Right ventricle myocardium superior (tissue), 1 donor: ENCODE measurements at regions not wholly inside any gene's neighbourhood (a gene's known extent, or its start where the extent isn't known, plus 50 kb on each side); places are given as distances from the start of the nearest gene placed in this dataset.
A peak's percentile ranks its signal among the peaks of the same experiment; 100 is the strongest.
"Not testable (repeated sequence)": the region's sequence is repeated elsewhere in the genome, so short reads cannot be mapped to it uniquely, and the experiment has no call there.

Experiments
- ATAC-seq: fragments of 200-7000 bp; cut with Tn5 transposase; one replicate; pipeline ENCODE4 v1.9.1; 2020; ENCODE audit warnings: mild to moderate bottlenecking; ENCODE audit not compliant: poor library complexity
- DNase-seq: peaks from one replicate; pipeline ENCODE4 v3.0.0-alpha.2; 2020
- intact Hi-C: fragments of 100-400 bp; cut with DNase I; formaldehyde crosslinking; loops from one replicate; pipeline ENCODE4 v1.11.2; 2022
- donor health status: DM: no; HTN: yes; CAD: no; lungs with severe emphysema.

DNA sequence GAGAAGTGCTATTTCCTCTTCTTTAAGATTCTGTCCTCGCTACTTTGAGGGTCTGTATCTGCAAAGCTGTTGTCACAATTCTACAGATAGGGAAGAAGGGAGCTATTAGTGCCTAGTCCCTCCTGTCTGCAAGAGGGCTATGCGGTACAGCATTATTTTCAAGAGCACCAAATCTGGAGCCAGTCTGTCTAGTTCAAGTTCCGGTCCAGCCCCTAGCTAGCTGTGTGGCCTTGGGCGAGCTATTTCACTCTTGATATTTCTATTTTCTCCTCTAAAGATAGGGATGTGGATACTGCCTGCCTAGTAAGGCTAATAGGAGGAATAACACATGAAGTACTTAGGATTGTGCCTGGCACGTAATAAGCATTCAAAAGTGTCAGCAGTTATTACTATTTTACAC lies 272.4 kb downstream of the KCNE4 start:
- no peak for DNase-seq
- no peak for ATAC-seq
- intact Hi-C loops: no loop called here

DNA sequence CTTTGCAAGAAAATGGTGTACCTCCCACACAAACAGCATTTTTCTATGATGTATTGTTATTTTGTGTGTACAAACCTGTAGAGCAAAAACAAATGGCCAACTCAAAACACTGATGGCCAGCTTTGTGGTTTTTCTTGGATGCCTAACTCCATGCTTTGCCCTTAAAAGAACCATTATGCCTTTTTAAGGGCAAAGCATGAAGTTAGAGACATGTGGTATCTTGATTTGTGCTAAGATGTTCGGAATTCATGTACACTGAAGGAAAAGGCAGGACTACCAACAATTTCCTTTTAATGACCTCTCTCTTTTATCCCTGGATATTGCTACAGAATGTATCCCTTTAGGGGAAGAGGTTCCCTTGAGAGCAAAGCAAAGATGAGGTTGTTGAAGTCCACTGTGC lies 273.6 kb downstream of the SCG2 start:
- DNase-seq (no peak), ATAC-seq (no peak)
- intact Hi-C loops: no loop called here

DNA sequence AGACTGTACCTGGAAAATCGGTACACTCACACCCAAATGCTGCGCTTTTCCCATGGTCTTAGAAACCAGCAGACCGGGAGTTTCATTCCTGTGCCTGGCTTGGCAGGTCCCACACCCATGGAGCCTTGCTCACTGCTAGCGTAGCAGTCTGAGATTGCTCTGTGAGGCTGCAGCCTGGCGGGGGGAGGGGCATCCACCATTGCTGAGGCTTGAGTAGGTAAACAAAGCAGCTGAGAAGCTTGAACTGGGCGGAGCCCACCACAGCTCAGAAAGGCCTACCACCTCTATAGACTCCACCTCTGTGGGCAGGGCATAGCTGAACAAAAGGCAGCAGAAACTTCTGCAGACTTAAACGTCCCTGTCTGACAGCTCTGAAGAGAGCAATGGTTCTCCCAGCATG lies 271.4 kb downstream of the SCG2 start:
- DNase-seq, intact Hi-C loops, ATAC-seq: not testable (repeated sequence)

DNA sequence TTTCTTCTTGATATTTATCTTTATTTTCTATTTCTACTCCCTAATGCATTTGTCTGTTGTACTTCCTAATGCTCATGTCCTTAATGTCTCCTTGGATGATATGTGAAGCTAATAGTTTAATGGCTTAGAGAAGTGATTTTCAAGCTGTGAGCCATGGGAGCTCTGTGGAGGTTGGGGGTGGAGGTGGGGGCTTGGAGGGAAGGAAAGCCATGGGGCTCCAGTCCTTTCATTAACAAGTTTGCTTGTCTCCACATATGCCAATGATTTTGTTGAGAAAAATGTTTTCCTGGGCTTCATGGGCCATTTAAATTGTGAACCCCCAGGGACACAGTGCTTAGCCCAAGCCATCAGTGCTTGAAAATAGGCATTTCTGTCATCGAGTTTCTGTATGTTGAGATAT lies 264.1 kb downstream of the SCG2 start:
- ATAC-seq (no peak), DNase-seq (no peak)
- intact Hi-C loops: no loop called here

DNA sequence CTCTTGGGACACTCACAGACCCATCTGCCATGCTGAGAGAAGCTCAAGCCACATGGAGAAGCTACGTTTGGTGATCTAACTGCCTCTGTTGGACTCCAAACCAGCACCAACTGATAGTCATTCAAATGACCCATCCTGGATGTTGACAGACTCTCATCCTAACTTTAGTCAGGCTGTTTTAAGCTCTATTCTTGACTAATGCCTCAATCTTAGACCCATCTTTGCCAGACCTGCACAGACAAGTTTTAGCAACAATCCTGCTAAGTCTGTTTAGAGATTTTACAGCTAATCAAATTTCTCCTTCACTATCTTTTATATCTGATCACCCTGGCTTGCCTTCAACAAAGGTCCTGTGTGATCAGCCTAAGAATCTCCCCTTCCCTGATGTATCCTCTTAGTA lies 245.1 kb downstream of the SCG2 start:
- DNase-seq: no peak
- ATAC-seq: no peak
- intact Hi-C loops: no loop called here

DNA sequence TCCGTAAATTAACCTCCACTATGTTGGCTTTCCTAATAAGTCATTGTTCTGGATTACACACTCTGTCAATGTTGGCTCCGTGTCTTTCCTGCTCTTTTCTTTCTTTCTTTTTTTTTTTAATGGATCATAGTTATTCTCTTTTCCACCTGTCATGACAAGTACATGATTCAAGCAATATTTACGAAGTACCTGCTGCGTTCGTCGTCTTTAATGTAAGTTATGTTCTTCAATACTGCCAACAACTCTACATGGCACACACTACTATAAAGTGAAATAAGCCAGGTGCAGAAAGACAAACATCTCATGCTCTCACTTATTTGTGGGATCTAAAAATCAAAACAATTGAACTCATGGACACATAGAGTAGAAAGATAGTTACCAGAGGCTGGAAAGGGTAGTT lies 239.1 kb downstream of the SCG2 start:
- no peak for DNase-seq
- intact Hi-C loops: no loop called here
- ATAC-seq: no peak

DNA sequence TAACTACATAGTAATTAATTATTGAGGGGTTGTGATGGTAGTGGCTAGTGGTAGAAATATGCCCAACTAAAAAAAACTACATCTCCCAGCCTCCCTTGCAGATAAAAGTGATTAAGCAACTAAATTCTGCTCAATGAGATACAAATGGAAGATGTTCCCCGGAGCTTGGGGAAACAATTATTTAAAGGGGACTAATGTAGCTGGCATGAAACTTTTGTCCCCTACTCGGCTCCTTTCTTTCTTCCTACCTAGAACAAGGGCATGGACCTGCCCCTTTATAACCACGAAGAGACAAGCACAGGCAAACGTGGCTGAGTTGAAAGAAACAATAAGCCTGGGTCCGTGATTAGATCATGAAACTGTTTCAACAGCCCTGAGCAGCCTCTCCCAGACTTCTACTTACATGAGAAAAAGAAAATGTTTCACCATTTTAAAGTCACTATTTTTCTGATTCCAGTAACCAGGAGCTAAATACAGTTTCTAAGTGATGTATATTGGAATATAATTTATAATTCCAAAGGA lies 236.9 kb downstream of the SCG2 start:
- no peak for DNase-seq
- ATAC-seq: no peak
- intact Hi-C loops: no loop called here

DNA sequence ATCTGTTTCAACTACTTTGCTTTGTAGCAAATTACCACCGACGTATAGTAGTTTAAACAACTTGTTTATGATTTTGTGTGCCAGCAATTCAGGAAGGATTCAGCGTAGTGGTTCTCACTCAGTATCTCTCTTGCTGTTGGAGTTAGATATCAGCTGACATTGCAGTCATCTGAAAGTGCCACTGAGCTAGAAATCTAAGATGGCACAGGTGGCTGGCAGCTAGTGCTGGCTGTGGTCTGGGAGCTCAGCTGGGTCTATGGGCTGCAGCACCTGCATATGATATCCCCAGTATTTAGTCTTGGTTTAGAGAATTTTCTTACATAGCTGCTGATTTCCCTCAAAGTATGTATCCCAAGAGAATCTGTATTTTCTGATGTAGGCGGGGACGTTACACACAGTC lies 235.6 kb downstream of the SCG2 start:
- DNase-seq: no peak
- intact Hi-C loops: no loop called here

DNA sequence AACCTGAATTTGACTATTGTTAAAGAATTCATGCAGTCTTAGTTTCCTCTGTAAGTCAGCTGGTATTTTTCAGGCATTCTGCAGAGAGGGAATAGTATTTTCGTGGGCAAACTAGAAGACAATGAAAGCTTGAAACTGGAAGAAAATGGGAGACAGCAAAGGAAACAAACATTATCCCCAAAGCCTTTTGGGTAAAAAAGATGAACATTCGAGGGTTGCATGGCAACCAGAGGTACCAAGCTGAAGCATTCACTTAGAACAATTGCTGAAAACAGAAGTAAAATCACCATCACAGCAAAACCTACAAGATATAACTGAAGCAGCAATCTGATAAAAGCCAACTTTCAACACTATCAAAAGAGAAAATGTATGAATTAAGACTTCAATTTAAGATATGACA lies 233.7 kb downstream of the SCG2 start:
- no peak for ATAC-seq
- intact Hi-C loops: no loop called here
- DNase-seq: no peak

More for the DNA sequence above, 235.6 kb downstream of the SCG2 start:
- ATAC-seq: no peak

DNA sequence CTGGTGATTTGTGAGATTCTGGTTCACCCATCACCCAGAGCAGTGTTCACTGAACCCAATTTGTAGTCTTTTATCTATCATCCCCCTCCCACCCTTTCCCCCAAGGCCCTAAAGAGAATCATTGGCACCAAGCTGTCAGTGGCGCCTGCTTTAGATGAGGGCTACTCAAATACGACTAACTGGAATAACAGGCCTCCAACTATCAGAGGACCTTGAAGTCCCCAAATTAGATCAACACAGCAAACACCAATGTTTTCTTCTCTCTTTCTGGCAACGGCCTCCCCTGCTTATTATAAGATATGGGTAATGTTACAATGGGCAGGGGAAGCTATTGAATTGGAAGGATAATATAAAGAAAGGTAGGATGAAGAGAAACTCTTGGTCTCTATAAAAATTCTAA lies 232.3 kb downstream of the SCG2 start:
- DNase-seq: no peak
- intact Hi-C loops: no loop called here
- no peak for ATAC-seq

DNA sequence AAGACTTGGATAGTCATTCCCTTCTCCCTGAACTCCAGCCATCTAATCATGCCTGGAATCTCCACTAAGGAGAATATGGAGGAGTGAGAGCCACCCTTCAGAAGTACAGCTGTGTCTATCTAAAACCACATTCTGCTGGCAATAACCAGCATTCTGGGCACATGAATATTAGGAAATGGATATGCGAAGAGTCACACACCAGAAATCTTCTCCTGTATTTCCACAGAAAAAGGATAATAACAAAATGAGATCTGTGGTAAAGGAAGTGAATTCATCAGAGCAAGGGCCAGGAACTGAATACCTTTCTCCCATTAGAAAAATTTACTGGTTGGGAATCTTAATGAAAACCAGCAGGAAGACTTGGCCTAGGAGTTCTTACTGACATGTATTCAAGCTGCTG lies 218.8 kb downstream of the SCG2 start:
- no peak for ATAC-seq
- no peak for DNase-seq
- intact Hi-C loops: no loop called here

DNA sequence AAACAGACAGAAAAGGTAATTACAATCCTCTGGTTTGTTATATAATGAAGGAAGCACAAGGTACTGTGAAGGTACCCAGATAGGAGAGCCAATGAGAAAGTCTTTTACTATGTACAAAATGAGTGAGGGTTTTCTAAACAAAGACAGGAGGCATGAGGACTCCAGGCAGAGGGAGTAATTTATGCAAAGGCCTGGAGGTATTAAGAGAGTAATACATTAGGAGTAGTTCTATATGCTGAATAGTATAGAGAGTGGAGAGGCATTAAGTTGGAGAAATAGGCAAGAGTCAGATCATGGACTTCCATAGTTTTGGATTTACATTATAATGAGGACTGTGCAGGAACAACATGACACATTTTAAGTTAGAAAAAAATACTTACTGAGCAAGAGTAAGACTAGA lies 216.0 kb downstream of the SCG2 start:
- ATAC-seq (no peak), DNase-seq (no peak)
- intact Hi-C loops: no loop called here

DNA sequence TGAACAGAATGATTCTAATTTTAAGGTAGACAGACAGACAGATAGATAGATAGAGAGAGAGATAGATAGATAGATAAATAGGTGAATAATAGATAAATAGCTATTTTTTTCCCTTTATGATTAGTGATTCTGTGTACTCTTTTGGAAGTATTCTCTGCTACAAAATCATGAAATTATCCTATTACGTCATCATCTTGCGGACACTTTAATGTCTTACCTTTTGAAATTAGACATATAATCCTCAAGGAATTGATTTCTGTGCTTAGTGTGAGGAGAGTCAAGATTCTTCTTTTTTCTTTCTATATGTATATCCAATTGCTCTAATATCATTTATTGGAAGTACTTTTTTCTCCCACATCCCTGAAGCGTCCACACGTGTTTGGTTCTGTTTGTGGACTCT lies 215.2 kb downstream of the SCG2 start:
- no peak for ATAC-seq

DNA sequence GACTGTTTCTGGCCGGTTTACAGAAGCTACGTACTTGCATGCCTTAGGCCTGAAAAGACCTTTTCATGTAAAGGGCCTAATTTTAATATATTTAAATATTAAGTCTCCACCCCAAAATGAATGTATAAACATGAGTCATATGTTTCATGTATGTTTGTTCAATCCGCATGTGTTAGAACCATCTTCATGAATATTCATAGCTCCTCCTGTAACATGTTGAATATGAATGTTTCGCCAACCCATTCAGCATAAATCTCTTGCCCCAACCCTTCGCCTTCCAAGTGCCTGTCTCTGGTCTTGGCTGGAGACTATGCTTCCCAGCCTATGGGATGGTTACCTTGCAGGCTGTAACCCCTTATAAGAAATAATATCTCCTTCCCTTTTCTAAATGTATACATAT lies 212.5 kb downstream of the SCG2 start:
- intact Hi-C loops: no loop called here
- DNase-seq (no peak), ATAC-seq (no peak)

More for the DNA sequence above, 215.2 kb downstream of the SCG2 start:
- intact Hi-C loops: no loop called here
- no peak for DNase-seq

DNA sequence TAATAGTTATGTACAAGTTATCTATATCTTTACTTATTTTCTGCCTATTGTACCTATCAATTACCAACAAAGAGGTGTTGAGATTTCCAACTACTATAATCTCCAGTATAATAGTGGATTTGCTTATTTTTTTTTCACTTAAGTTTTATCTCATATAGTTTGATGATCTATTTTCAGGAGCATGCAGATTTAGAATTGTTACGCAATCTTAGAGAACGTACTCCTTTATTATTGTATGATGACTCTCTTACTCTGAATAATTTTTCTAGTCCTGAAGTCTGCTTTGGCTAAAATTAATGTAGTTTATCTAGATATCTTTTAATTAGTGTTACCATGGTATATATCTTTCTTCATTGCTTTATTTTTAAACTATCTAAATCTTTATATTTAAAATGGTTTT lies 205.2 kb downstream of the SCG2 start:
- ATAC-seq (no peak), DNase-seq (no peak)
- intact Hi-C loops: no loop called here

DNA sequence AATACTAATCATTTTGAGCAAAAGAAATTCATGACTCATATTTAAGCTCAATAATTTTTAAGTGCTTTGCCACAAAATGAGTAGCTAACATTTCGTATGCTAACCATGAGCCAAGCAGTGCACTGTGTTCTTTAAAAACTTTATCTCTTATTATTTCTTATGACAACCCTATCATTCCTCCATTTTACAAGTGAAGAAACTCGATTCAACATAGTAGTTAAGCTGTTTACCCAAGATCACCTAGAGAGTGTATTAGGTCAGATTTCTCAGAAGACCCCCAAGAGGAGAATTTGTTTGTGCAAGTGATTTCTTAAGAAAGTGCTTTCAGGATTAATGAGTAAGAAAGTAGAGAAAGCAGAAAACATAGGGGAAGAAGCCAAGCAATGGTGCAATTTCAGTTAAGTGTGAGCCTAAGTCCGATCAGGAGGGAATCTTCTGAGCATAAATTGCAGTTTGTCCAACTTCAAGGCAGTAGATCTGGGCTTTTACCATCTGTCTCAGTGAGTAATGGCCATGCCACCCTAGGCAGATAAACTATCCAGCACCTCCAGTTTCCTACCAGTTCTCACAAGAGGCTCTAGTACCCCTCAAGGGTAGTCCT lies 202.7 kb downstream of the SCG2 start:
- intact Hi-C loops: no loop called here
- no peak for DNase-seq
- ATAC-seq: peak; percentile 46

DNA sequence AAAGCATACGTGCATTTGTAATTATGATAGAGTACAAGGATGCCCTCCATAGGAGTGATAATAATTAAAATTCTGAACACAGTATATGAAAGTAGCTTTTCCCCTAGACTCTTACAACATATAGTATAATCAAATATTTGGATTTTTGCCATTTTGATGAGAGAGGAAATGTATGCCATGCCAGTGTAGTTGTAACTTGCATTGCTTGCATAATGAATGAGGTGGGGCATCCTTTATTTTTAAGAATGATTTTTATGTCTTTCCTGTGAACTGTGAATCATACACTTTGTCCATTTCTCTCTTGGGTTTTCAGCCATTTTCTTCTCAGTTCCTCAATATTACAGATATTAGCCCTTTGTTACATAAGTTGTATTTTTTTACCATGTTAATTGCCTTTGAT lies 197.5 kb downstream of the SCG2 start:
- ATAC-seq: no peak
- no peak for DNase-seq
- intact Hi-C loops: no loop called here

DNA sequence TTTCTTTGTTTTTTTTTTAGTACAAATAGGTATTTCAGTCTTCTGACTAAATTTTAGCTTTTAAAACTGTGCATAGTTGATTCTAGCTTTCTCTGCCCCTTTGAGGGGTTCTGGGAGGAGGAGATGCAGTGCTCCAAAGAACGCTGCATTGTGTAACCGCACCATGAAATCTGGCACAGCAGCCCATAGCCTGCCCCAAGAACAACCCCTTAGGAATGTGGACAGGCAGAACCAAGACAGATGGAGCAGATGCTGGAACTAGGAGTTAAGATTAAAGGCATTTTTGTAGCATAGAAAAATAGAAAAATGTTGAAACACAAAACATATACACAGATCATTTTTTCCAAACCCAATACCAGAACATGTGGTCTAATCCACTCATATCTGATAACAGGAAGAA lies 187.5 kb downstream of the SCG2 start:
- intact Hi-C loops: no loop called here
- DNase-seq: peak; percentile 74
- peak; percentile 93 for ATAC-seq

DNA sequence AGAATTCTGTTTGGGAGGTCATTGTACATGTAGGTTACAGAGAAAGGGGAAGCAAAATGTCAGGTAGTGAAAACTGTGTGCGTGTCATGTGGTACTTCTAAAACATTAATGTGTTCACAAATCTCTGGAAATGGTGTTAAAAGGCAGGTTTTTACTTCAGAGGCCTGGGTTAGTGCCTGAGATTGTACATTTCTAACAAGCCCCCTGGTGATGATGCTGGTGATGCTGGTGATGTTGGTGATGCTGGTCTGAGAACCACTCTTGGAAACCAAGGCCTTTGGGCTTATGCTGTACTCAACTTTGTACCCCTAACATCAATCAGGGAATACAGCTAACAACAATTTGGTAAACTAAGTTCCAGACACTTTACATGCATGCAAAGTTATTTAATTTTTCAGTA lies 187.1 kb downstream of the SCG2 start:
- DNase-seq (no peak), ATAC-seq (no peak)
- intact Hi-C loops: no loop called here

DNA sequence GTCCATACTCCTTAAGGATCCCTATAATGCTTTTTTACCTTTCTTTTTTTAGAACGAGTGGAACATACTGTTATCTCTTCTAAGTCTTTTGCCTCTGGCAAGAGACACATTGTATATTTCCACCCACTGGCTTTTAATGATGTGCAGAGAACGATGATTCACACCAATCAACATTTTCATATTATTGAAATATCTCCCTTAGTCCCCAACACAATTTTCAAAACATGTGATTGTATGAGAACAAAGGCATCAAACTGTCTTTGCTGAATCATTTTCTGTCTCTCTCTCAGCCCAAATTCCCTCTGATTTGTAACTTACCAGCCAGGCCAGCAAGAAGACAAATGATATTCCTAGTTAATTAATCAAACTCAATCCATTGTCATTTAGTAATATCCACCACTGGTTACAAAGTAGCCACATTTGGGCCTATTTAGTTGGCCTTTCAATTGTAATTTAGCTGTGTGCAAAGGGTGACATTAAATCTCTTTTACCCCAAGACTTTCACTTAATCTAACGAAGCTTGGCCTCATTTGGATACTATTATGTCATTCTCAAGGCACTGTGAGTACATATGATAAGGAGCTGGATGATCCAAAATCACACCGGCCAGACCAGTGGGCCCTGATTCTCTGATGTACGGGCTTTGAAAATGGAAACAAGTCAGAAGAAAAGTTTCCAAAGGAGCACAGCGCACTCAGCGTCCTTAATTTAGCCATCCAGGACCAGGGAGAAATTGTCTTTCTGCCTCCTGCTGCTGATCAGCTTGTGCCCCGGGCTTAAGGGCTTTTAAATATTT lies 185.1 kb downstream of the SCG2 start:
- intact Hi-C loops: no loop called here
- DNase-seq (no peak), ATAC-seq (peak; percentile 36)

DNA sequence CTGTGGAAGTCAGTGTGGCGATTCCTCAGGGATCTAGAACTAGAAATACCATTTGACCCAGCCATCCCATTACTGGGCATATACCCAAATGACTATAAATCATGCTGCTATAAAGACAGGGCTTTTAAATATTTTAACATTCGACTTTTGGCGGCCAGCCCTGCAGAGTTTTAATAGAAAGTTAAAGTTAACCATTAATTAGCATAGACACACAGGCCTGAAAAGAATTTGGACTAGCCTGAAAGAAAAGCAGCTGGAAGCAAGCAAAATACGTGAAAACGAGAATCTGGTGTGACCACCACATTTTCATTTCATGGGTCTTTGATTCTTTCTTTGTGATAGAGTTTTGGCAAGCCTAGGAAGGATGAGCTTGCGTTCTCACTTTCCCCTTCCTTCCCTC lies 184.0 kb downstream of the SCG2 start:
- ATAC-seq (no peak), DNase-seq (no peak)
- intact Hi-C loops: no loop called here
